GM20000 (cell line): ENCODE measurements at regions not wholly inside any gene's neighbourhood (a gene's known extent, or its start where the extent isn't known, plus 50 kb on each side); places are given as distances from the start of the nearest gene placed in this dataset.

Experiments used
- DNase-seq: peaks from one replicate; pipeline ENCODE4 v3.0.0; 2012; ENCODE audit warnings: low spot score
- CTCF ChIP-seq: IDR thresholded peaks from 2 replicates; pipeline ENCODE4 v1.5.1; 2012; ENCODE audit warnings: mild to moderate bottlenecking, control low read depth; ENCODE audit errors: extremely low read depth, missing control alignments

- DNase-seq: peak; percentile 64
- peak; percentile 54 for TF ChIP-seq CTCF
Measured at GRCh38 chr1:175887981-175888428, 144.6 kb upstream of the TNR start.

DNA sequence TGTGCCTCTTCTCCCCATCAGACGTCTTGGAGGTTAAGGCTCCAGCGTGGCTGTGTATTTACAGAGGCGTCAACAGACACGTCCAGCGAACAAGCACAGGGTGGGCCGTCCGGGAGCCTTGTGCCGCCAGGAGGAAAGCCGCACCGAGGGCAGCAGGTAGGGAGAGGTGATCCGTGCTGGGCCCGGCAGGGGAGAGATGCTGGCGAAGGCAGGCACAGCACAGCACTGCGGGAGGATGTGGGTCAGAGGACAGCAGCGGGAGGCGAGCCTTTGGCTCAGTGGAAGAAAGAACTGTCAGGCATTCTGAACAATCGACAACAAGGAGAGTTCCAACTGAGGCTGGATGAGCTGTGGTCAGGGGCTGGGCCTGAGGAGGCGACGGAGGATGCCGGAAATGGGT is 144.1 kb upstream of the TNR start:
- no peak for DNase-seq
- no peak for TF ChIP-seq CTCF

DNA sequence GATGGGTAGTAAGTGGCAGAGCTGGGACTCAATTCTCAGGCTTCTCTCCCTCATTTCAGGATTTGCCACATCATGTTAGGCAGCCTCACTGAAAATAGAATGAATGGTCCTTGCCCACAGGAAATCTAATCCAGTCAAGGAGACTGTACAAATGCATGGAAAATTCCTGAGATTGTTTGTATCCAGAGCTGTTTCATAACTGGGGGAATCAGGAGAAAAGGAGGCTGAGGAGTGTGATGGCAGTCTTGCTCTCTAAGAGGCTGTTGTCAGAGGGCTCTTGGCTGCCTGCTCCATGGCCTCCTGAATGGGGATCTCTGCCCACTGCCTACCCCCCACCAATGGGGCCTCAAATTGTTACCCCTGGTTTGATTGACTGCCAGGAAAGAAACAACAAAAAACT is 141.9 kb upstream of the TNR start:
- no peak for TF ChIP-seq CTCF
- no peak for DNase-seq

DNA sequence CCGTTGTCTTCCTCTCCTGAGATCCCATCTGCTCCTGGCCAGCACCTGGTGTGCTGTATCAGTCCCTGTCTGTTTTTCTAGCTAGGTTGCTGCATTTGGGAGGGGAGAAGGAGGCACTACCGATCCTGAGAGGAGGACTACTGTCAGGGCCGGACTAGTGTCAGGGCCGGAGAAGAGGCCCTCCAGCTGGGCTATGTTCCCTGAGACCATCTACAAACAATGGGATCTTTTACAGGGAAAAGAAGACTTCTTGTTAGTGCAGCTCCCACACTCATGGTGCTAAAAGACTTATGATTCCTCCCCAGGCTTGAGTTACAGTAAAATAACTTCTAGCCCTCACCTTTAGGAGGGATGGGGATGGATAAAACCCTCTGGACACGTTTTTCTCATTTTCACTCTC is 141.0 kb upstream of the TNR start:
- DNase-seq: no peak
- no peak for TF ChIP-seq CTCF

GRCh38 chr1:175882192-175882591 is 138.8 kb upstream of the TNR start:
- no peak for TF ChIP-seq CTCF

DNA sequence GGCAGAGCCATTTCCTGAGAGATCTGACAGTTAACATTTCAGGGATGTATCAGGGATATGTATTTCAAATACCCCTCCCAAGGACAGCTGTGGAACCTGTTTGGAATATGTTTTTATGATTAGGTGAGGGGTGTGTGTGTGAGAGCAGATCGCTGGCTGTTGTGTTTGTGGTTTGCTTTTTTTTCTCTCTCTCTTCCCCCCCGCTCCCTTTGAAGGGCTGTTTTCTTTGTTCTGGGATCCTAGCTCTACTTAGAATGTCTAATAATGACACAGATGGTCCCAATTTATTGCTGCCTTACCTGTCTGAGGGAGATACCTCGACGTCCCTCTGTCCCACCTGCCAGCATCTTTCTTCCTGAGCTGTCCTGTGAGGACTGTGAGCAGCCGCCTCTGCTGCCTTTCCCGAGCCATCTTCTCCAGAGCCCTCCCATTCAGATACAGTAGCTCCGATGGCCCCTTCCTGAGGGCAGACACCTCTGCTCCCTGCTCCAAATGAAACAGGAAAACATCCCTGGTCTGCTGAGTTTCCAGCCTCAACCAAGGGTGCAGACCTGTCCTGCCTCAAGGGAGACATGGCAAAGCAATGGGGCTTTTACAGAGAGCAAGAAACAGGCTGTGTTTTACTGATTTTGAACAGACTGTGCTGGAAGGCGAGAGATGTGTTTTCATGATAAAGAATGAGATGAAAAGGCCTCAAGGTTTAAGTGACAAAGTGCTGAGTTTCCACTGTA is 138.0 kb upstream of the TNR start:
- TF ChIP-seq CTCF: no peak
- DNase-seq: no peak

More at GRCh38 chr1:175882192-175882591, 138.8 kb upstream of the TNR start:
- no peak for DNase-seq

- no peak for DNase-seq
- TF ChIP-seq CTCF: no peak
Measured at GRCh38 chr1:175878775-175879174, 135.4 kb upstream of the TNR start.
